Neural progenitor cell (in vitro differentiated cells): ENCODE measurements at regions not wholly inside any gene's neighbourhood (a gene's known extent, or its start where the extent isn't known, plus 50 kb on each side); places are given as distances from the start of the nearest gene placed in this dataset.

Source experiments
- DNase-seq: peaks from one replicate; pipeline ENCODE4 v3.0.0-alpha.2; 2016; ENCODE audit warnings: low spot score
- H2AFZ ChIP-seq: fragments of 200-600 bp; sonication (generic); replicated peaks from 2 replicates; pipeline ENCODE4 v1.6.1; 2016; ENCODE audit warnings: antibody characterized with exemption
- H3F3A ChIP-seq: fragments of 200-600 bp; sonication (generic); 2 replicates; pipeline ENCODE4 v1.6.1; 2016; ENCODE audit warnings: antibody characterized with exemption, low read depth
- H3K27ac ChIP-seq: fragments of 200-600 bp; sonication (generic); 2 replicates; pipeline ENCODE4 v1.5.1; 2016; ENCODE audit warnings: mild to moderate bottlenecking
- H3K27me3 ChIP-seq: fragments of 200-600 bp; sonication (generic); 2 replicates; pipeline ENCODE4 v1.6.1; 2016; ENCODE audit warnings: mild to moderate bottlenecking, moderate library complexity
- H3K36me3 ChIP-seq: fragments of 200-600 bp; sonication (generic); 2 replicates; pipeline ENCODE4 v1.5.1; 2016
- H3K4me1 ChIP-seq: fragments of 200-600 bp; sonication (generic); 2 replicates; pipeline ENCODE4 v1.6.1; 2016; ENCODE audit warnings: mixed run types
- H3K4me2 ChIP-seq: fragments of 200-600 bp; sonication (generic); 2 replicates; pipeline ENCODE4 v1.6.1; 2016
- H3K4me3 ChIP-seq: fragments of 200-600 bp; sonication (generic); 2 replicates; pipeline ENCODE4 v1.5.1; 2016
- H3K79me2 ChIP-seq: fragments of 200-600 bp; sonication (generic); 2 replicates; pipeline ENCODE4 v1.6.1; 2016; ENCODE audit warnings: low read depth
- H3K9ac ChIP-seq: fragments of 200-600 bp; sonication (generic); 2 replicates; pipeline ENCODE4 v1.6.1; 2016
- H3K9me3 ChIP-seq: fragments of 200-600 bp; sonication (generic); 2 replicates; pipeline ENCODE4 v1.5.1; 2016; ENCODE audit warnings: low read depth
- H4K20me1 ChIP-seq: fragments of 200-600 bp; sonication (generic); 2 replicates; pipeline ENCODE4 v1.6.1; 2016; ENCODE audit warnings: low read depth
- H3K27ac Mint-ChIP-seq: 3 replicates; pipeline ENCODE4 v1.8.0; 2021; ENCODE audit warnings: mixed read lengths
- H3K27me3 Mint-ChIP-seq: 2 replicates; pipeline ENCODE4 v1.8.0; 2022; ENCODE audit warnings: low read depth, mild to moderate bottlenecking, inconsistent platforms, moderate library complexity, mixed read lengths; ENCODE audit not compliant: insufficient read depth
- H3K36me3 Mint-ChIP-seq: 3 replicates; pipeline ENCODE4 v1.8.0; 2021; ENCODE audit warnings: mixed read lengths
- H3K4me1 Mint-ChIP-seq: 3 replicates; pipeline ENCODE4 v1.8.0; 2021; ENCODE audit warnings: mixed read lengths
- H3K4me3 Mint-ChIP-seq: 3 replicates; pipeline ENCODE4 v1.8.0; 2021; ENCODE audit warnings: mild to moderate bottlenecking, moderate library complexity, mixed read lengths
- H3K9me3 Mint-ChIP-seq: 3 replicates; pipeline ENCODE4 v1.8.0; 2020; ENCODE audit warnings: mixed read lengths
- CTCF ChIP-seq: fragments of 200-600 bp; sonication (generic); IDR thresholded peaks from 2 replicates; pipeline ENCODE4 v1.5.1; 2017; ENCODE audit warnings: antibody characterized with exemption, mild to moderate bottlenecking
- EZH2 ChIP-seq: fragments of 200-600 bp; sonication (generic); IDR thresholded peaks from 2 replicates; pipeline ENCODE4 v1.6.1; 2017; ENCODE audit warnings: antibody characterized with exemption, mild to moderate bottlenecking, moderate library complexity
- EZH2phosphoT487 ChIP-seq: fragments of 200-600 bp; sonication (generic); IDR thresholded peaks from 2 replicates; pipeline ENCODE4 v1.6.1; 2017; ENCODE audit warnings: antibody characterized with exemption

- Mint-ChIP-seq H3K27me3 (no peaks in the 10 kb centered on the region), H3K9me3 (peaks cover 5% of the 10 kb centered on the region), H3K4me1 (peaks cover 20% of the 10 kb centered on the region), H3K4me3 (no peak overlapping the region), H3K36me3 (no peaks in the 10 kb centered on the region), H3K27ac (no peak overlapping the region)
- no peaks in the 10 kb centered on the region for H3K79me2 ChIP-seq
- no peak for TF ChIP-seq CTCF
- no peak for TF ChIP-seq EZH2
- TF ChIP-seq EZH2phosphoT487 = no peak
- no peak overlapping the region for H3K4me3 ChIP-seq
- H2AFZ ChIP-seq = no peak overlapping the region
- no peak for DNase-seq
- H3F3A ChIP-seq = no peaks in the 10 kb centered on the region
- no peaks in the 10 kb centered on the region for H4K20me1 ChIP-seq
- no peaks in the 10 kb centered on the region for H3K36me3 ChIP-seq
- H3K9ac ChIP-seq = no peak overlapping the region
- H3K4me2 ChIP-seq = no peak overlapping the region
- no peaks in the 10 kb centered on the region for H3K27me3 ChIP-seq
- H3K9me3 ChIP-seq = no peaks in the 10 kb centered on the region
- H3K27ac ChIP-seq = no peak overlapping the region
- no peaks in the 10 kb centered on the region for H3K4me1 ChIP-seq
Observed at GRCh38 chr13:47215736-47216135, 318.9 kb upstream of the HTR2A start.

- Histone ChIP-seq H3K36me3 (no peaks in the 10 kb centered on the region), H3F3A (no peaks in the 10 kb centered on the region), H3K9me3 (no peaks in the 10 kb centered on the region), H3K4me3 (no peak overlapping the region), H2AFZ (no peak overlapping the region), H3K79me2 (no peaks in the 10 kb centered on the region), H3K4me1 (no peaks in the 10 kb centered on the region), H3K4me2 (no peak overlapping the region), H3K27me3 (no peaks in the 10 kb centered on the region), H4K20me1 (no peaks in the 10 kb centered on the region), H3K9ac (no peak overlapping the region), H3K27ac (no peak overlapping the region)
- Mint-ChIP-seq H3K27me3 (no peaks in the 10 kb centered on the region), H3K4me1 (peaks cover 27% of the 10 kb centered on the region), H3K27ac (no peak overlapping the region), H3K4me3 (no peak overlapping the region), H3K36me3 (no peaks in the 10 kb centered on the region), H3K9me3 (peaks cover 5% of the 10 kb centered on the region)
- no peak for DNase-seq
- no peak for TF ChIP-seq EZH2
Observed at GRCh38 chr13:47213047-47213446, 316.2 kb upstream of the HTR2A start.

- DNase-seq = no peak
- Histone ChIP-seq H3K79me2 (no peaks in the 10 kb centered on the region), H4K20me1 (no peaks in the 10 kb centered on the region), H3K4me1 (no peaks in the 10 kb centered on the region), H3F3A (no peaks in the 10 kb centered on the region), H3K27me3 (no peaks in the 10 kb centered on the region), H3K4me2 (no peak overlapping the region), H3K27ac (no peak overlapping the region), H2AFZ (no peak overlapping the region), H3K36me3 (no peaks in the 10 kb centered on the region), H3K9me3 (no peaks in the 10 kb centered on the region), H3K4me3 (no peak overlapping the region), H3K9ac (no peak overlapping the region)
- Mint-ChIP-seq H3K27me3 (no peaks in the 10 kb centered on the region), H3K9me3 (peaks cover 5% of the 10 kb centered on the region), H3K4me1 (peaks cover 21% of the 10 kb centered on the region), H3K4me3 (no peak overlapping the region), H3K36me3 (no peaks in the 10 kb centered on the region), H3K27ac (no peak overlapping the region)
- TF ChIP-seq EZH2 (no peak), CTCF (no peak), EZH2phosphoT487 (no peak)
Observed at GRCh38 chr13:47211106-47211505, 314.3 kb upstream of the HTR2A start.

GRCh38 chr13:47206111-47206510 lies 309.3 kb upstream of the HTR2A start:
- no peak overlapping the region for H3K27ac ChIP-seq
- H3K27me3 ChIP-seq = no peaks in the 10 kb centered on the region
- H3K9ac ChIP-seq = no peak overlapping the region
- H3K36me3 Mint-ChIP-seq = no peaks in the 10 kb centered on the region
- H4K20me1 ChIP-seq = no peaks in the 10 kb centered on the region
- no peaks in the 10 kb centered on the region for H3K36me3 ChIP-seq
- no peaks in the 10 kb centered on the region for H3F3A ChIP-seq
- no peak overlapping the region for H3K27ac Mint-ChIP-seq
- TF ChIP-seq CTCF (no peak), EZH2phosphoT487 (no peak), EZH2 (no peak)
- H3K4me3 ChIP-seq = no peak overlapping the region
- H3K27me3 Mint-ChIP-seq = peaks cover 2% of the 10 kb centered on the region
- no peak overlapping the region for H3K4me3 Mint-ChIP-seq
- no peaks in the 10 kb centered on the region for H3K9me3 ChIP-seq
- H3K4me2 ChIP-seq = no peak overlapping the region
- H2AFZ ChIP-seq = no peak overlapping the region
- H3K79me2 ChIP-seq = no peaks in the 10 kb centered on the region
- H3K4me1 Mint-ChIP-seq = peaks cover 13% of the 10 kb centered on the region
- peaks cover 7% of the 10 kb centered on the region for H3K9me3 Mint-ChIP-seq
- no peak for DNase-seq
- no peaks in the 10 kb centered on the region for H3K4me1 ChIP-seq
